NCI-H748 treated with DMSO at 0.1 percent for 48 hours (cell line): ENCODE measurements at regions not wholly inside any gene's neighbourhood (a gene's known extent, or its start where the extent isn't known, plus 50 kb on each side); places are given as distances from the start of the nearest gene placed in this dataset.
"Not testable (repeated sequence)": the region's sequence is repeated elsewhere in the genome, so short reads cannot be mapped to it uniquely, and the experiment has no call there.

Source experiments
- DNase-seq: peaks from one replicate; lab custom pipeline; 2025; lab: John Stamatoyannopoulos, UW

GRCh38 chrX:94341730-94342129 is 667.7 kb downstream of the FAM133A start:
- DNase-seq = not testable (repeated sequence)

- DNase-seq = no peak
Measured at GRCh38 chrX:94361241-94361640, 687.2 kb downstream of the FAM133A start.

- no peak for DNase-seq
Measured at GRCh38 chrX:94365736-94366135, 691.7 kb downstream of the FAM133A start.

DNA sequence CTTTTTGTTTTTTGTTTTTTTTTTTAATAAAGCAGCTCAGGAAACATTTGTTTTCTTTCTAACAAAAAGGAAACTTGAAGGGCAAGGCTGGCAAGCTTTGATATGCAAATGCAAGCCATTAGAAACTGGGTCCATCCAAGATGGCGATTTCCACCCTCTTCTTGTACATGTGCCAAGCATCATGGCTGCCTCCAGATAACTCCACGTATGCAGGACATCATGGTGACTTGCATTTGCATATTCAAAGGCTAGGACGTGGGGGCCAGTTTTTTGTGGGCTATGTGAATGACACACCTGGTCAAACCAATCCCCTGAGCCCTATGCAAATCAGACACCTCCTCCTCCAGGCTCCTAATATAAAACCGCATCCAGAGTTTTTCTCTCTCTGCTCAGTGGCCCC is 692.6 kb downstream of the FAM133A start:
- DNase-seq = no peak

GRCh38 chrX:94389044-94389443 is 715.0 kb downstream of the FAM133A start:
- no peak for DNase-seq

- DNase-seq = no peak
Measured at GRCh38 chrX:94400488-94400887, 726.5 kb downstream of the FAM133A start.

- no peak for DNase-seq
Measured at GRCh38 chrX:94401426-94401825, 727.4 kb downstream of the FAM133A start.

GRCh38 chrX:94414746-94415145 is 740.7 kb downstream of the FAM133A start:
- no peak for DNase-seq

GRCh38 chrX:94418065-94418464 is 744.1 kb downstream of the FAM133A start:
- DNase-seq = no peak

DNA sequence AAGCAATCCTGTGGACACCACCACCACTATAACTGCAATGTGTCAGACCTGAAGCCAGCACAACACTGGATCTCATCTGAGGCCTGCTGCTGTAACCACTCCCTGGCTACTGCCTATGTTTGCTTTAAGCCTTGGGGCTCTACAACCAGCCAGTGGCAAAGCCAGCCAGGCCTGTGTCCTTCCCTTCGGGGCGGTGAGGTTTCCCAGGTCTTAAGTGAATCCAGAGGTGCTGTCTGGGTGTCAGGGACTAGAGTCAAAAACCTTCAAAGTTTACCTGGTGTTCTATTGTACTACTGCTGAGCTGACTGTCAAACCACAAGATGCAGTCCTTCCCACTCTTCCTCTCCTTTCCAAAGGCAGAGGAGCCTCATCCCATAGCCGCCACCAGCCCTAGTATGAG is 750.5 kb downstream of the FAM133A start:
- no peak for DNase-seq

DNA sequence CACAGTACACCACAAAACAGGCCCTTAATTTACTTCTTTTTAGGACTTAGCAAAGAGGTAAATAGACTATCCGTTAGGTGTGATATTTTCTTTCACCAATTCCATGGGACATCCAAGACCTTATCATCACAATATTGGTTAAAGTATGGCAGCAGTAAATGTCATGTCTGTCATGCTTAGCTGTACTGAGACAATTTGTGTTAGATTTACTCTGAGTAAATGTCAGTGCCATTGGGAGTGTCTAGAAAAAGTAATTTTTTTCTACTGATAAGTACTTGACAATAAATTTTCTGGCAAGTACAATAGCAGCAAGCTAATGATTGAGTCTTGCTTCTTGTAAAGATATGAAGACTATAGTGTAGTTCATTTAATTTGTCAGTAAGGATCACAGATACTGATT is 756.1 kb downstream of the FAM133A start:
- DNase-seq = no peak

DNA sequence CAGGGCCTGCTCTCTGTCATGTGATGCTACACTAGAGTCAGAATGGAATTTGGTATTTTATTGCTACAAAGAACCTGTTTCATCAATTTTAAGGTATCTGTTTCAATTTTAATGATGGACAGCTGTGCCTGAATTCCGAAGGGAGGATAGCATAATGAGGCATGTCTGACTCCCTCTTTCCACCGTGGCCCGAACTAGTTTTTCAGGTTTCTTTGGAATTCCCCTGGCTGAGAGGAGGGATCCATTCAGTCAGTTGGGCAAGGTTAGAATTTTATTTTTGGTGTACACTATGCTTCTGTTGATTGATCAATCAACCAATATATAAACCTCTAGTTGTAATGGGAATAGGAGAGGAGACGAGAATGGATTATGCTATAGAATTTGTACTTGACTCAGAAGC is 761.8 kb downstream of the FAM133A start:
- no peak for DNase-seq

- DNase-seq = no peak
Measured at GRCh38 chrX:94454159-94454558, 780.2 kb downstream of the FAM133A start.

DNA sequence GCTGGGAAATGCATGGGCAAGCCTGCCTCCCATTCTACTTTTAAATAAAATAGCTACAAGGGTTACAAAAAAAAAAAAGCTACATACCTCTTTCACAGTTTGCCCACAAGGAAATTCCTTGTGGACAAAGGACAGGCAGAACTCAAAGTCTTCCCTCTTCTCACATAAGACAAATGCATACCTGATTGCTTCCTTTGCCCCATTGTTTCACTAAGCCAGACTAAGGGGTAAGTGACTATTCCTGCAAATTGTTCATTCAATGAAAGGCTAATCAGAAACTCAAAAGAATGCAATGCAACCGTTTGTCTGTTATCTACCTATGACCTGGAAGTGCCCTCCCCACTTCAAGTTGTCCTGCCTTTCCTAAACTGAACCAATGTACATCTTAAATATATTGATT is 780.6 kb downstream of the FAM133A start:
- no peak for DNase-seq

DNA sequence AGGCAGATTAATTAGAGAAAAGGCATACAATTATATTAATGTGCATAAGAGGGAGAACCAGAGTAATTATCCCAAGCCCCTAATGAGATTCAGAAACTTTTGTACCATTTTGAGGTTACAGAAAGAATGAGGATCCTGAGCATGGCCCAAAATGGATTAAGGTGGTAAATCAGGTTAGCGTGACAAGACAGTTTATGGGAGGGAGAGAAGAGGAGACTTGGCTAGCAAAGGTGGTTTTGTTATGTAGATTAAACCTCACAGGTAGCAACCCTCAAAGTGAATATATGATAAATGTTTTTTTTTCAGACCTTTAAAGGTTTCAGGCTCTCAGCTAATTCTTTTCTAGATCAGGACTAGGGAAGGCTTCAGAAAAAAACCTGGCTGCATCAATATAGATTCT is 781.8 kb downstream of the FAM133A start:
- DNase-seq = no peak

GRCh38 chrX:94492541-94492940 is 818.5 kb downstream of the FAM133A start:
- DNase-seq = no peak

DNA sequence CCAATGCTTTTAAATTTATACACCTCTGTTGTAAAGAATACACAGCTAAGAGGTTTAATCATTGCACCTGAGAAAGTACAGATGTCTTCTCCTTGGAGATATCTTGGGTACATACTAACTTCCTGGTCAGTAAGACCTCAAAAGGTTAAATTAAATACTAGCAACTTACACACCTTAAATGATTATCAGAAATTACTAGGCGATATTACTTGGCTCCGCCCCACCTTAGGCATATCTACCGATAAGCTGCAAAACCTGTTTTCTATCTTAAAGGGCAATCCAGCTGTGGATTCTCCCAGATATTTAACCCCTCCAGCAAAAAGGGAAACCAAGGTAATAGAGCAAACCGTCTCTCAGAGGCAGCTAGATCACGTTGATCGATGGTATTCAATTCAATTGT is 819.4 kb downstream of the FAM133A start:
- DNase-seq = no peak

- no peak for DNase-seq
Measured at GRCh38 chrX:94511564-94511963, 837.6 kb downstream of the FAM133A start.

DNA sequence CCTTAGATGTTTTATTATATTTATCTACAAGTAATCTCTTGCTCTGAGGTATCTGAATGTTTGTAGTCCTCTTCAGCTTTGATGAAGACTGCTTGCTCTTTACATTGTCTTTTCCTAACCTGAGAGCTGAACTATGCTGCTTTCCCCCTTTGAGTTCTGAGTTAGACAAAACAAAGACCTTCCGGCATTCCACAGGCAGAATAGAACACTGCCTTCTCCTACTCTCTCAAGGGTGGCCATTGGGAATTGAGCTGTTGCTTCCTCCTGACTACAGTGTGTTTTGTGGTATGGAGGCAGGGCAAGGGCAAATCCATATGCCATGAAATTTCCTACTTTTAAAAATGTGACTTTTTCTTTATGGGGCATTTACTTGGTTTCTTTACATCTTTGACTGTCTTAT is 841.0 kb downstream of the FAM133A start:
- no peak for DNase-seq

DNA sequence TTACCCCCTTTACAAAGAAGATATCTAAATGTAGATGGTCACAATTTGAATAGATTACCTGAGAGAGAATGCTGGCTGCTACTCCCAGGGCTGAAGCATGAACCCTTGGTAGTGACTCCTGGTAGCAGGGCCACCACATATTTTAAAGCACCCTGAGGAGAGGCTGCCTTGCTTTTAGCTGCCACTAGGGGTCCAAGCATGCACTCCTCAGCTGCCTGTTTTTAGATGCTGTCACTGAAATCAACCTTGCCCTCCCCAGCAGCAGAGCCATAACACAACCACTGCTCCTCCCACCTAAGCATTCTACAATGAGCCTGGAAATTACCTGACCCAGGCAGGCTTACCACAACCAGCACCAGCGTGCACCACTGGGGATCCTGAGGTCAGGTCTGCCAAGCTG is 850.9 kb downstream of the FAM133A start:
- no peak for DNase-seq

DNA sequence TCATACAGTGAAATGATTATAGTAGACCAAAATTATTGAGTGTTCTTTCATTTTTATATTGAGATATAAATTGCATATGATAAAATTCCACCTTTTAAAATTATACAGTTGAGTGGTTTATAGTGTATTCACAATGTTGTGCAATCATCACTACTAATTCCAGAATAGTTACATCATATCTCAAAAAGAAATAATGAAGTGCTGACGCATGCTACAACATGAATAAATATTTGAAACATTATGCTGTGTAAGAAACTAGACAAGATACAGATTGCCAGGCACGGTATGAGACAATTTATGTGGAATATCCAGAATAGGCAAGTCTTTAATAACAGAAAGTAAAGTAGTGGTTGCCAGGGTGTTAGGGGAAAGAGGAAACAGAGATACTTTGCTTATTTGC is 871.7 kb downstream of the FAM133A start:
- no peak for DNase-seq

DNA sequence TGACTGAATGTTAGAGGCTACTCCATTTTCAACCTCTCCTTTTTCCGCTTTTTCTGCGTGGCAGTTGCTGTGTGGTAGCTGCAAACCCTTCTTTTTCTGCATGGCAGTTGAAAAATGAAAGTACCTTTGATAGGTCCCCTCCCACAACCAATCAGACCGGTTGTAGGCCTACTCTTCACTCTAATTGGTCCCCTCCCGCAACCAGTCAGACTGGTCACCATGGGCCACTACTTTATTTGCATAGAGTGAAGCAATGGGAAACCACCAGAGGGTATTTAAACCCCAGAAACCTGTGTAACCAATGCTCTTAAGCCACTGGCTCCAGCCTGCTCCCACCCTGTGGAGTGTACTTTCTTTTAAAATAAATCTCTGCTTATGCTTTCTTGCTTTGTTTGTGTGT is 877.8 kb downstream of the FAM133A start:
- DNase-seq = no peak

- no peak for DNase-seq
Measured at GRCh38 chrX:94560930-94561329, 886.9 kb downstream of the FAM133A start.

- no peak for DNase-seq
Measured at GRCh38 chrX:94576367-94577004, 902.5 kb downstream of the FAM133A start.

DNA sequence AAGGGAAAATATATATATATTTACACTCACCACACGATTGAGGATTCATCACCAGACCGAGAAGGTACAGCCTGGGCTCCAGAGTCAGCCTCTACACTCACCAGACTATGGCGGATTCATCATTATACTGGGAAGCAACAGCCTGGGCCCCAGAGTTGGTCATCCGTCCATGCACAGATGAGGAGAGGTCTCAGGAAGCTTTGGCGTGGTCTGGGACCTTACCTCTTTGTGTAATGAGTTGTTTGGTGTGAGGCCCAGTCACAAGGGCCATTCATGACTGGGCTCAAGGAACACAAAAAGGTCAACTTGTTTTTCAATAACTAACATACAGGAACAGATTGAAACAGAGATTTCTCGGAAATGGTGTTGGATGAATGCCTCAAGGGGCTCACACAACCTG is 926.1 kb downstream of the FAM133A start:
- no peak for DNase-seq
